ENCODE measurements at regions not wholly inside any gene's neighbourhood (a gene's known extent, or its start where the extent isn't known, plus 50 kb on each side); places are given as distances from the start of the nearest gene placed in this dataset.

DNA sequence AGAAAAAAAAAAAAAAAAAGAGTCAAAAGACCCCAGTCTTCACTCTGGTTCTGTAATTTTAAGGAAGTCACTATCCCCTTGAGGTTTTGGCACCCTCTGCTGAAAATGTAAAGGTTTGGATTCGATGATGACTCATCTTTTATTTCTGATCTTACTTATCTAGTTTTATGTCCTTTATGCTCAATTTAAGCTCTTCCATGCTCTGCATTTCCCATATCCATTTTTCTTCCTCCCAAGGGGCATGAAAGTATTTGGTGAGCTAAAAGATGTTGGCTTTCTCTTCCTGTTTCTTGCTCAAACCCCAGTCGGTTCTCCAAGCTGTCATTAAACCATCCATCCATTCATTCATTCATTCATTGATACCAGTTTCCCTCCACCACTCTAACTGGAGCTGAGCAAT, 61.0 kb upstream of the CDON start:
- TF ChIP-seq TAF1 (IDR thresholded peaks at IDR 0.05; ENCODE audit: borderline replicate concordance, low read depth, low read length), result no peak
- no peak for TF ChIP-seq POLR2A (IDR thresholded peaks at IDR 0.05; ENCODE audit: low read depth, low read length)
- TF ChIP-seq POLR2AphosphoS5 (IDR thresholded peaks at IDR 0.05; ENCODE audit: low read depth, low read length), result no peak
- FAIRE-seq, result no peak

DNA sequence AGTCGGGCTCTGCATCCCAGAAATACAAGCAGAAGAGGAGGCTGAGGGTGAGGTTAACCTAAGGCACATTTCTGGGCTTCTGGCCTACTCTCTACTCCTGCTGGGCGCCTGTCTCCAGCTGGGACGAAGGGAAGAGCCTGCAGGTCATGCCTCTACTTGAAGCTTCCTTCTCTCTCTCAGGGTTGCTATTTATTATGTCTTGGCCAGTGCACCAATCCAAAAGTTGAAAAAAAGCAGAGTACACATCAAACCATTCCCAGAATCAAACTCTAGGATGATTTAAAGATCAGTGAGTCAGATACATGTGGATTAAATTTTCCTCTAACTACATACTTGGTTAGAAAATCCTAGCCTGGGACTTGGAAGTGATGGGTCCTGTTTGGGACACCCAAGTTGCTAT, 60.2 kb upstream of the CDON start:
- DNase-seq (ENCODE audit: insufficient read length), result no peak
- TF ChIP-seq TAF1 (IDR thresholded peaks at IDR 0.05; ENCODE audit: borderline replicate concordance, low read depth, low read length) (no peak), POLR2A (IDR thresholded peaks at IDR 0.05; ENCODE audit: low read depth, low read length) (no peak), POLR2AphosphoS5 (IDR thresholded peaks at IDR 0.05; ENCODE audit: low read depth, low read length) (no peak)
- FAIRE-seq, result no peak

More for the DNA sequence above, 61.0 kb upstream of the CDON start:
- no peak for DNase-seq (ENCODE audit: insufficient read length)

DNA sequence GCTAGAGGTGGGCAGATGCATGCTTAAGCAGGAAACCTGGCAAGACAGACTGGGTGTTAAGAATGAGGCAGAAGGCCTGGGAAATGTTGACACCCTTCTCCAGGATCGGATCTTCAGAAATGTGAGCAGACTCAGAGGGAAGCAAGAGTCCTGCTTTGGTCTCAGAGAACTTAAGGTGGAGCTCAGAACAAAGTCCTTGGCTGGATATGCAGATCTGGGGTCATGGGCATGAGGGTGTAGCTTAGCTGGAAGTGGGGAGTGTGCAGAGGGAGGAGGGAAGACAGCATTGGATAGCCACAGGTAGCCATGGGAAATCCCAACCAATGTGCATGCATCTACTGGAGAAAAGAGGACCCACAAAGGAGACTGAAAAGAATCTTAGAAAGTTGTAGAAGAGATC, 58.6 kb upstream of the CDON start:
- TF ChIP-seq POLR2AphosphoS5 (IDR thresholded peaks at IDR 0.05; ENCODE audit: low read depth, low read length) (no peak), TAF1 (IDR thresholded peaks at IDR 0.05; ENCODE audit: borderline replicate concordance, low read depth, low read length) (no peak), POLR2A (IDR thresholded peaks at IDR 0.05; ENCODE audit: low read depth, low read length) (no peak)
- FAIRE-seq (no peak), DNase-seq (ENCODE audit: insufficient read length) (no peak)

DNA sequence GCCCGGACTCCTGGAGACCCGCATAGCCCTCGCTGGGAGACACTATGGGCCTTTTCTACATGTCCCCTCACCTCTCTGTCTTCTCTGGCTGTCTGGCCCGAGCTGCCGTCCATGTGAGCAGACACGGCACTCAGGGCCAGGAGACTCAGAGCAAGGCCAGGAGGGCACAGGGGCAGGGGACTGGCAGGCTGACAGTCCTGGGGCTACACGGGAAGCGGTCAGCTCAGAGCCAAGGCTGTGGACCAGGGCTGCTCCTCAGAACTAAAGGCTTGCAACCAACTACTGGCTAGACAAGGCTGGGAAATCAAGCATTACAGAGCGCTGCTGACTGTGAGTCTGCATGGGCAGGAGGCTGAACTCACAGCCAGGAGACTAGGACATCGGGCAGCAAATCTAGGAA, 56.1 kb upstream of the CDON start:
- FAIRE-seq (no peak), DNase-seq (ENCODE audit: insufficient read length) (no peak)
- TF ChIP-seq TAF1 (IDR thresholded peaks at IDR 0.05; ENCODE audit: borderline replicate concordance, low read depth, low read length), result no peak
- no peak for TF ChIP-seq POLR2A (IDR thresholded peaks at IDR 0.05; ENCODE audit: low read depth, low read length)
- TF ChIP-seq POLR2AphosphoS5 (IDR thresholded peaks at IDR 0.05; ENCODE audit: low read depth, low read length), result no peak

DNA sequence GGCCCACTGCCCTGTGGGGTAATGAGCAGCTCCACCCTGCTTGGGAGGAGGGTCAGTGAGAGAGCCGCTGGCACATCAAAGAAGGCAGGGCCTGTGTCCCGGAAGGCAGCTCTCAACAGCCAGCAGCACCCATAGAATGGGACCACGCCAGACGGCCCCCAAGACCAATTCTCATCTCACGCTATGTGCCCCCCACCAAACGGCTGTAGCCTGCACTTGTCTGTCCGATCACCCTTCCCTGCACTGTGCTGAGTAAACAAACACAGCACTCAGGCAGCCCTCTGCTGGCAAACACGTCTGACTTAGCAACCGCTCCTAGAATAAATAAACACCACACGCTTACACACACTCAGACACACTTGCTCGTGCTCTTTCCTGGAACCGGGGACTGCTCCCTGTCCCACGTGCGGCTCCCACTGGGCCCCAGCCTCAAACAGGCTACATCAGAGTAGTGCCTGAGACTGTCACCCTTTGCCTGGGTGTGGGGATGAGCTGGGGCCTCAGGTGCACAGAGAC, 53.2 kb upstream of the CDON start:
- no peak for DNase-seq (ENCODE audit: insufficient read length)
- no peak for FAIRE-seq
- TF ChIP-seq POLR2AphosphoS5 (IDR thresholded peaks at IDR 0.05; ENCODE audit: low read depth, low read length) (no peak), TAF1 (IDR thresholded peaks at IDR 0.05; ENCODE audit: borderline replicate concordance, low read depth, low read length) (no peak), POLR2A (IDR thresholded peaks at IDR 0.05; ENCODE audit: low read depth, low read length) (no peak)

DNA sequence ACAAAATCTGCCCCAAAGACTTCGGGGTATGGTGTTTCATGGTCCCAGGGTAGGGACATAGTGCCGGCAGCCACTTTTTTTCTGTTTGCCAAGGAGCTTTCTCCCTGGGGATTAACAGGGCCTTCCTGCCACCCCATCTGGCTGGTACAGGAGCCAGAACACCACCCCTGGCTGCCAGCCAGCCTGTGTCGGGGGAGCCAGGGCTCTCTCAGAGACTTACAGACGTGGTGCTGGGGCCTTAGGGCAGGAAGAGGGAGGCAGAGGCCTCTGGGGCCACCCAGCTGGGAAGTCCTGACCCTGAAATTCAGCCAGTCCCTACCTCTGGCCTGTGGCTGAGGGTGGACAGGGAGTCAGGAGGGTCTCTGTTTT, 52.4 kb upstream of the CDON start:
- FAIRE-seq (no peak), DNase-seq (ENCODE audit: insufficient read length) (no peak)
- TF ChIP-seq TAF1 (IDR thresholded peaks at IDR 0.05; ENCODE audit: borderline replicate concordance, low read depth, low read length) (no peak), POLR2AphosphoS5 (IDR thresholded peaks at IDR 0.05; ENCODE audit: low read depth, low read length) (no peak), POLR2A (IDR thresholded peaks at IDR 0.05; ENCODE audit: low read depth, low read length) (no peak)

GRCh38 chr11:126114486-126115126, 51.9 kb upstream of the CDON start:
- FAIRE-seq, result peak; percentile 64
- DNase-seq (ENCODE audit: insufficient read length), result no peak

DNA sequence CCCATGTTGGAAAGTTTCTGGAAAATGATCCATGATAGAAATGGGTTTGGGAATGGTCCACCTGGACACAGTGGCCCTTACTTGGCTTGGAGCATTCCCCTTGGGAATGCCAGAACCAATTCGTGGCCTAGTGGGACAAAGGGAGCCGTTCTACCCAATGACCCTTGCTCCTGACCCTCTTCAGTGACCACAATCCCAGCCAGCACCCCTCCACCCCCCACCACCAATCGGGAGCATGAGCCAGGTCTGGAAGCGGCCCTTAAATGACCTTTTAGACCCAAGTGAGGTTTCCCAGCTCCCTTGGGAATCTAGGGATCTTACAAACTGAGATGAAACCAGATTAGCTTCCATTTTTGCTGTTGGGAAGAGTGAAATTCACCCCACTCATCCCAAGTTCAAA, 51.3 kb upstream of the CDON start:
- FAIRE-seq (no peak), DNase-seq (ENCODE audit: insufficient read length) (no peak)
- TF ChIP-seq POLR2A (IDR thresholded peaks at IDR 0.05; ENCODE audit: low read depth, low read length), result no peak
- no peak for TF ChIP-seq TAF1 (IDR thresholded peaks at IDR 0.05; ENCODE audit: borderline replicate concordance, low read depth, low read length)
- TF ChIP-seq POLR2AphosphoS5 (IDR thresholded peaks at IDR 0.05; ENCODE audit: low read depth, low read length), result no peak

More at GRCh38 chr11:126114486-126115126, 51.9 kb upstream of the CDON start:
- TF ChIP-seq POLR2AphosphoS5 (IDR thresholded peaks at IDR 0.05; ENCODE audit: low read depth, low read length), result no peak
- TF ChIP-seq POLR2A (IDR thresholded peaks at IDR 0.05; ENCODE audit: low read depth, low read length), result no peak
- no peak for TF ChIP-seq TAF1 (IDR thresholded peaks at IDR 0.05; ENCODE audit: borderline replicate concordance, low read depth, low read length)

GRCh38 chr11:126113515-126113957, 50.9 kb upstream of the CDON start:
- no peak for DNase-seq (ENCODE audit: insufficient read length)
- TF ChIP-seq POLR2AphosphoS5 (IDR thresholded peaks at IDR 0.05; ENCODE audit: low read depth, low read length), result no peak
- no peak for TF ChIP-seq POLR2A (IDR thresholded peaks at IDR 0.05; ENCODE audit: low read depth, low read length)
- TF ChIP-seq TAF1 (IDR thresholded peaks at IDR 0.05; ENCODE audit: borderline replicate concordance, low read depth, low read length), result no peak
- no peak for FAIRE-seq

- DNase-seq (ENCODE audit: insufficient read length), result no peak
- TF ChIP-seq POLR2A (IDR thresholded peaks at IDR 0.05; ENCODE audit: low read depth, low read length) (no peak), POLR2AphosphoS5 (IDR thresholded peaks at IDR 0.05; ENCODE audit: low read depth, low read length) (no peak), TAF1 (IDR thresholded peaks at IDR 0.05; ENCODE audit: borderline replicate concordance, low read depth, low read length) (no peak)
- FAIRE-seq, result no peak
Measured at GRCh38 chr11:126113012-126113411, 50.3 kb upstream of the CDON start.

GRCh38 chr11:126112547-126112946, 49.9 kb upstream of the CDON start:
- no peak for FAIRE-seq
- TF ChIP-seq POLR2AphosphoS5 (IDR thresholded peaks at IDR 0.05; ENCODE audit: low read depth, low read length), result no peak
- TF ChIP-seq POLR2A (IDR thresholded peaks at IDR 0.05; ENCODE audit: low read depth, low read length), result no peak
- TF ChIP-seq TAF1 (IDR thresholded peaks at IDR 0.05; ENCODE audit: borderline replicate concordance, low read depth, low read length), result no peak
- DNase-seq (ENCODE audit: insufficient read length), result no peak

All from GM12892 (cell line).